ENCODE measurements at regions not wholly inside any gene's neighbourhood (a gene's known extent, or its start where the extent isn't known, plus 50 kb on each side); places are given as distances from the start of the nearest gene placed in this dataset.

DNA sequence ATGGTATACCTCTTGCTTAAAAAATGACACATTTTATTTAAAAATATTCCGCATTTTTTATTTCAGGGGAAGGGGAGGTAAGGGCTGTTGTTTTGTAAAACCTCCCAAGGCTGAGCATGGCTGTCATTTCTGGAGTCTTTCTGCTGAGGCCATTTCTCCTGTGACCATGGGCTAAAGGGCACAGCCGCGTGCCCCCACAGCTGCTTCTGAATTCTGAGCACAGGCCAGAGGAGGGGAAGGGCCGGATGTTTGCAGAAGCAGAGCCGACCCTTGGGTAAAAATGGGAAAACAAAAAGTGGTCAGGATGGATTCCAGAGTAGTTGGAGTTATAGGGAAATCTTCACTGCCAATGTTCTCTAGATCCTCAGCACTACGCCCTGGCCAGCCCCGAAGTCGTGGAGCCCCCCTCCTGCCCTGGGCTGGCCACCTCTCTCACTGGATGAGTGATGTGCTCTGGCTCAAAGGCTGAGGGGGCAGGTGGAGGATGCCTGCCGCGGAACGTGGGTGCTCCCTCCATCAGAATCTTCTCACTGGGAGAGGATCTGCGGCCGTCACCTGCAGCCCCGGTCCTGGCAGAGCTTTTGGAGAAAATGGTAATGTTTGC lies 131.3 kb upstream of the ZEB1 start:
- TF ChIP-seq POLR2A (IDR thresholded peaks at IDR 0.05; ENCODE audit: borderline replicate concordance, extremely low read depth, insufficient read depth, insufficient read length) (no peak), SRF (IDR thresholded peaks at IDR 0.05; ENCODE audit: low read depth) (no peak), CEBPB (IDR thresholded peaks at IDR 0.05; ENCODE audit: low read depth) (no peak), EGR1 (IDR thresholded peaks at IDR 0.05; ENCODE audit: low read depth) (no peak), POLR2AphosphoS5 (IDR thresholded peaks at IDR 0.05; ENCODE audit: low read depth, low read length) (no peak)
- TF ChIP-seq, protein P1, sequence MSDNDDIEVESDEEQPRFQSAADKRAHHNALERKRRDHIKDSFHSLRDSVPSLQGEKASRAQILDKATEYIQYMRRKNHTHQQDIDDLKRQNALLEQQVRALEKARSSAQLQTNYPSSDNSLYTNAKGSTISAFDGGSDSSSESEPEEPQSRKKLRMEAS (IDR thresholded peaks at IDR 0.05), result no peak
- TF ChIP-seq, protein P2, sequence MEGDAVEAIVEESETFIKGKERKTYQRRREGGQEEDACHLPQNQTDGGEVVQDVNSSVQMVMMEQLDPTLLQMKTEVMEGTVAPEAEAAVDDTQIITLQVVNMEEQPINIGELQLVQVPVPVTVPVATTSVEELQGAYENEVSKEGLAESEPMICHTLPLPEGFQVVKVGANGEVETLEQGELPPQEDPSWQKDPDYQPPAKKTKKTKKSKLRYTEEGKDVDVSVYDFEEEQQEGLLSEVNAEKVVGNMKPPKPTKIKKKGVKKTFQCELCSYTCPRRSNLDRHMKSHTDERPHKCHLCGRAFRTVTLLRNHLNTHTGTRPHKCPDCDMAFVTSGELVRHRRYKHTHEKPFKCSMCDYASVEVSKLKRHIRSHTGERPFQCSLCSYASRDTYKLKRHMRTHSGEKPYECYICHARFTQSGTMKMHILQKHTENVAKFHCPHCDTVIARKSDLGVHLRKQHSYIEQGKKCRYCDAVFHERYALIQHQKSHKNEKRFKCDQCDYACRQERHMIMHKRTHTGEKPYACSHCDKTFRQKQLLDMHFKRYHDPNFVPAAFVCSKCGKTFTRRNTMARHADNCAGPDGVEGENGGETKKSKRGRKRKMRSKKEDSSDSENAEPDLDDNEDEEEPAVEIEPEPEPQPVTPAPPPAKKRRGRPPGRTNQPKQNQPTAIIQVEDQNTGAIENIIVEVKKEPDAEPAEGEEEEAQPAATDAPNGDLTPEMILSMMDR (IDR thresholded peaks at IDR 0.05 in 2 of 3, conservative IDR thresholded peaks at IDR 0.05 in 1 of 3; ENCODE audit: borderline replicate concordance in 1 of 3, insufficient read depth in 1 of 3, low read depth in 2 of 3, low read length in 2 of 3), result no peak
